WTC11 (cell line): ENCODE measurements at regions not wholly inside any gene's neighbourhood (a gene's known extent, or its start where the extent isn't known, plus 50 kb on each side); places are given as distances from the start of the nearest gene placed in this dataset.

Source experiments
- ATAC-seq: fragments of 200-7000 bp; cut with Tn5 transposase; 2 replicates; pipeline ENCODE4 v1.10.0; 2021; ENCODE audit warnings: mild to moderate bottlenecking, moderate library complexity
- CTCF ChIA-PET: fragments of 300-600 bp; sonication (Branson Sonifier 250); formaldehyde crosslinking; loops from one replicate; lab custom pipeline; 2021; ENCODE audit warnings: antibody characterized with exemption; lab: Charles Lee
- POLR2A ChIA-PET: fragments of 350-600 bp; sonication (Branson Sonifier 250); formaldehyde crosslinking; loops from one replicate; lab custom pipeline; 2021; ENCODE audit warnings: antibody characterized with exemption; lab: Charles Lee
- DNase-seq: peaks from one replicate; pipeline ENCODE4 v3.0.0; 2021; ENCODE audit warnings: low spot score
- H3K27ac Mint-ChIP-seq: 2 replicates; pipeline ENCODE4 v1.8.0; 2021; ENCODE audit warnings: mixed read lengths
- H3K27me3 Mint-ChIP-seq: 2 replicates; pipeline ENCODE4 v1.8.0; 2021; ENCODE audit warnings: low read depth, mild to moderate bottlenecking, moderate library complexity, mixed read lengths
- H3K36me3 Mint-ChIP-seq: 2 replicates; pipeline ENCODE4 v1.8.0; 2021; ENCODE audit warnings: mixed read lengths
- H3K4me1 Mint-ChIP-seq: 2 replicates; pipeline ENCODE4 v1.8.0; 2022; ENCODE audit warnings: mixed read lengths
- H3K4me3 Mint-ChIP-seq: 2 replicates; pipeline ENCODE4 v1.8.0; 2021; ENCODE audit warnings: mild to moderate bottlenecking, moderate library complexity, mixed read lengths
- H3K9me3 Mint-ChIP-seq: 2 replicates; pipeline ENCODE4 v1.8.0; 2021; ENCODE audit warnings: mixed read lengths
- CREB1 ChIP-seq: sonication (generic); formaldehyde crosslinking; IDR thresholded peaks from 2 replicates; pipeline ENCODE4 v1.8.0; 2023; ENCODE audit warnings: mild to moderate bottlenecking, missing genetic modification reagents
- FOXJ3 ChIP-seq: sonication (generic); formaldehyde crosslinking; IDR thresholded peaks from 2 replicates; pipeline ENCODE4 v1.9.0; 2021; ENCODE audit warnings: missing genetic modification reagents, mild to moderate bottlenecking, borderline replicate concordance
- GRHL2 ChIP-seq: fragments of 250-450 bp; sonication (Bioruptor Pico); IDR thresholded peaks from 2 replicates; pipeline ENCODE4 v1.8.0; 2022; ENCODE audit warnings: mild to moderate bottlenecking, moderate library complexity; ENCODE audit not compliant: insufficient replicate concordance, severe bottlenecking
- HMGA2 ChIP-seq: fragments of 250-450 bp; sonication (Bioruptor Pico); IDR thresholded peaks from 2 replicates; pipeline ENCODE4 v1.4.0; 2021; ENCODE audit warnings: mild to moderate bottlenecking, moderate library complexity
- MXD4 ChIP-seq: fragments of 250-450 bp; sonication (Bioruptor Pico); IDR thresholded peaks from 2 replicates; pipeline ENCODE4 v1.8.0; 2021; ENCODE audit warnings: mild to moderate bottlenecking, moderate library complexity, borderline replicate concordance
- MYBL2 ChIP-seq: sonication (generic); formaldehyde crosslinking; IDR thresholded peaks from 2 replicates; pipeline ENCODE4 v1.8.1; 2023; ENCODE audit warnings: mild to moderate bottlenecking, moderate library complexity, missing genetic modification reagents
- TEAD1 ChIP-seq: sonication (generic); formaldehyde crosslinking; IDR thresholded peaks from 2 replicates; pipeline ENCODE4 v1.8.0; 2022; ENCODE audit warnings: mild to moderate bottlenecking, missing genetic modification reagents
- TEAD4 ChIP-seq: sonication (generic); formaldehyde crosslinking; IDR thresholded peaks from 2 replicates; pipeline ENCODE4 v1.8.0; 2022; ENCODE audit warnings: mild to moderate bottlenecking, missing genetic modification reagents
- USF1 ChIP-seq: sonication (generic); formaldehyde crosslinking; IDR thresholded peaks from 2 replicates; pipeline ENCODE4 v1.8.0; 2022; ENCODE audit warnings: mild to moderate bottlenecking, missing genetic modification reagents
- ZNF138 ChIP-seq: sonication (generic); formaldehyde crosslinking; conservative IDR thresholded peaks from 2 replicates; pipeline ENCODE4 v1.8.1; 2022; ENCODE audit warnings: mild to moderate bottlenecking, moderate library complexity, missing genetic modification reagents
- ZNF263 ChIP-seq: sonication (generic); formaldehyde crosslinking; IDR thresholded peaks from 2 replicates; pipeline ENCODE4 v1.8.1; 2022; ENCODE audit warnings: low read depth, mild to moderate bottlenecking, moderate library complexity, missing genetic modification reagents
- ZNF671 ChIP-seq: fragments of 250-450 bp; sonication (Bioruptor Pico); IDR thresholded peaks from 2 replicates; pipeline ENCODE4 v1.8.0; 2021; ENCODE audit warnings: mild to moderate bottlenecking
- TF ChIP-seq, protein P1 (sequence below): sonication (generic); formaldehyde crosslinking; IDR thresholded peaks from 2 replicates; pipeline ENCODE4 v1.8.1; 2022; ENCODE audit warnings: low read depth, mild to moderate bottlenecking, moderate library complexity, missing genetic modification reagents, borderline replicate concordance
- TF ChIP-seq, protein P2 (sequence below): sonication (generic); formaldehyde crosslinking; IDR thresholded peaks from 2 replicates; pipeline ENCODE4 v1.8.0; 2022; ENCODE audit warnings: mild to moderate bottlenecking, missing genetic modification reagents

DNA sequence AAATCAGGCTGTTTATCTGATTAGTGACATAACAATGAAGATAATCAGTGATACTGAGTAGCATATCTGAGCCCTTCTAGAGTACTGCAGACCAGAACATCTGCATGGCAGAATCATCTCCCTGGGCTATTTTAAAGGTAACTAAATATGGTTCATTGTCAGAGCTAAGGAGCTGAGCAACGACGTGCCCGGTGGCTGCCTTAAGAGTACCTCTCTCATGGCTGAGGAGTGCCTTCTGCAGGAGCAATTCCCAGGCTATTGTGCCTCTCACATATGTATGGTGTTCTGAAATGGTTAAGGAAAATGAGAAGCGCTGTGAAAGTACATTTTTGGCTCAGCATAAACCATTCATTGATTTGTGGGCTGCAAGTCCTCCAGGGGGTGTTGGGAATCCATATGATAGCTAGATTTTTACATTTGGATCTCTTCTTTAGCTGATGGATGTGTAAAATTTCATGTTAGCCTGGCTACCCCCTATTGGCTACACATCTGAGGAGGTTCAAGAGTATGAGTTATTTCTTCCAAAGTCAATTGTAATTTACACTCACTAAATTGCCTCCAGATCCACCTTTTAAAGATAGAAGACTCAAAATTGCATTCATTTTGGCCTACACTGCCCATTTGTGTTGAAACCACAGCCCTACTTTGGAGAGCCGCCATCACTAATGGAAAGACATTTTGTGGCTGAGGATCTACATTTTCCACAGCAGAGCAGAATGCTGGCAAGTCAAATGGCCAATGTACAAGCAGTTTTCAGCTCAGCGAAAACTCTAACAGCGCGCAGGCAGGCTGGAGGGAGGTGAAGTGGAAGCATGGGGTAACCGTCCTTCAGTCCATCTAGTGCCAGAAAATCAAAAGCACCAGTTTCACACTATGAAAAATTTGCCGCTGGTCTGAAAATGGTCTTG lies 198.0 kb downstream of the SIM1 start:
- TF ChIP-seq ZNF671 (no peak), TEAD1 (CRISPR knock-in tag) (no peak), TEAD4 (CRISPR knock-in tag) (no peak), FOXJ3 (CRISPR knock-in tag) (no peak), ZNF263 (no peak), ZNF138 (CRISPR knock-in tag) (no peak)
- TF ChIP-seq, protein P1, sequence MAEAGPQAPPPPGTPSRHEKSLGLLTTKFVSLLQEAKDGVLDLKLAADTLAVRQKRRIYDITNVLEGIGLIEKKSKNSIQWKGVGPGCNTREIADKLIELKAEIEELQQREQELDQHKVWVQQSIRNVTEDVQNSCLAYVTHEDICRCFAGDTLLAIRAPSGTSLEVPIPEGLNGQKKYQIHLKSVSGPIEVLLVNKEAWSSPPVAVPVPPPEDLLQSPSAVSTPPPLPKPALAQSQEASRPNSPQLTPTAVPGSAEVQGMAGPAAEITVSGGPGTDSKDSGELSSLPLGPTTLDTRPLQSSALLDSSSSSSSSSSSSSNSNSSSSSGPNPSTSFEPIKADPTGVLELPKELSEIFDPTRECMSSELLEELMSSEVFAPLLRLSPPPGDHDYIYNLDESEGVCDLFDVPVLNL (CRISPR knock-in tag) = no peak
- TF ChIP-seq, all 79 proteins: peak for 0
- ChIA-PET CTCF (interaction anchor here (0.8 to 0.9 kb wide), 2 partner anchors 17 to 38 kb away, joined by 3 to 4 read pairs; no protein-coding TSS in a partner anchor), POLR2A (no interaction called here)
- no peaks in the 10 kb centered on the region for H3K9me3 Mint-ChIP-seq
- ATAC-seq = peak; percentile 79
- DNase-seq = no peak
- no peak overlapping the region for H3K27ac Mint-ChIP-seq
- no peaks in the 10 kb centered on the region for H3K36me3 Mint-ChIP-seq
- H3K4me1 Mint-ChIP-seq = peaks cover 32% of the 10 kb centered on the region
- H3K27me3 Mint-ChIP-seq = no peaks in the 10 kb centered on the region
- no peak overlapping the region for H3K4me3 Mint-ChIP-seq

DNA sequence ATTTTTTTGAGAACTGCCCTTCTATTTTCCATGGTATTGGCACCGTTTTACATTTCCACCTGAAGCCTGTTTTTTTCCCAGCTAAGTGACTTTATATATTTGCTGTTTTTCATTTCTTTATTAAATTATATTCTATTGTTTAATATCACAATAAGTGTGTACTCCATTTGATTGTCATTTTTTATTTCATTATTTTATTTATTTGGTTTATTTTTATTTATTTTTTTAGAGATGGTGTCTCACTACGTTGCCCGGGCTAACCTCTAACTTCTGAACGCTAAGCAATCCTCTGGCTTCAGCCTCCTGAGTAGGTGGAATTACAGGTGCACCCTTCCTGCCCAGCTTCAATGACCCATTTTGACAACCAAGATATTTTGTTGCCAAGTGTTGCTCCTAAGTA lies 202.6 kb downstream of the SIM1 start:
- H3K9me3 Mint-ChIP-seq = no peaks in the 10 kb centered on the region
- ATAC-seq (no peak), DNase-seq (no peak)
- H3K4me1 Mint-ChIP-seq = peaks cover 13% of the 10 kb centered on the region
- no peak overlapping the region for H3K27ac Mint-ChIP-seq
- no peak overlapping the region for H3K4me3 Mint-ChIP-seq
- TF ChIP-seq MXD4 (CRISPR knock-in tag) (no peak), HMGA2 (CRISPR knock-in tag) (peak; percentile 90)
- no peaks in the 10 kb centered on the region for H3K36me3 Mint-ChIP-seq
- POLR2A ChIA-PET = no interaction called here
- CTCF ChIA-PET = interaction anchor here (1.3 kb wide), 1 partner anchor 146 kb away, joined by 3 read pairs; no protein-coding TSS in a partner anchor
- H3K27me3 Mint-ChIP-seq = no peaks in the 10 kb centered on the region

- H3K27ac Mint-ChIP-seq = no peak overlapping the region
- no peaks in the 10 kb centered on the region for H3K36me3 Mint-ChIP-seq
- DNase-seq (no peak), ATAC-seq (no peak)
- no peaks in the 10 kb centered on the region for H3K9me3 Mint-ChIP-seq
- H3K4me1 Mint-ChIP-seq = peaks cover 9% of the 10 kb centered on the region
- ChIA-PET CTCF (interaction anchor here (1.3 kb wide), 1 partner anchor 145 kb away, joined by 3 read pairs; no protein-coding TSS in a partner anchor), POLR2A (no interaction called here)
- H3K27me3 Mint-ChIP-seq = no peaks in the 10 kb centered on the region
- no peak for TF ChIP-seq FOXJ3 (CRISPR knock-in tag)
- TF ChIP-seq, protein P2, sequence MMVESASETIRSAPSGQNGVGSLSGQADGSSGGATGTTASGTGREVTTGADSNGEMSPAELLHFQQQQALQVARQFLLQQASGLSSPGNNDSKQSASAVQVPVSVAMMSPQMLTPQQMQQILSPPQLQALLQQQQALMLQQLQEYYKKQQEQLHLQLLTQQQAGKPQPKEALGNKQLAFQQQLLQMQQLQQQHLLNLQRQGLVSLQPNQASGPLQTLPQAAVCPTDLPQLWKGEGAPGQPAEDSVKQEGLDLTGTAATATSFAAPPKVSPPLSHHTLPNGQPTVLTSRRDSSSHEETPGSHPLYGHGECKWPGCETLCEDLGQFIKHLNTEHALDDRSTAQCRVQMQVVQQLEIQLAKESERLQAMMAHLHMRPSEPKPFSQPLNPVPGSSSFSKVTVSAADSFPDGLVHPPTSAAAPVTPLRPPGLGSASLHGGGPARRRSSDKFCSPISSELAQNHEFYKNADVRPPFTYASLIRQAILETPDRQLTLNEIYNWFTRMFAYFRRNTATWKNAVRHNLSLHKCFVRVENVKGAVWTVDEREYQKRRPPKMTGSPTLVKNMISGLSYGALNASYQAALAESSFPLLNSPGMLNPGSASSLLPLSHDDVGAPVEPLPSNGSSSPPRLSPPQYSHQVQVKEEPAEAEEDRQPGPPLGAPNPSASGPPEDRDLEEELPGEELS (CRISPR knock-in tag) = no peak
- no peak for TF ChIP-seq MYBL2 (CRISPR knock-in tag)
- no peak overlapping the region for H3K4me3 Mint-ChIP-seq
Measured at GRCh38 chr6:100261486-100261885, 203.2 kb downstream of the SIM1 start.

- no peak overlapping the region for H3K4me3 Mint-ChIP-seq
- DNase-seq = no peak
- no peaks in the 10 kb centered on the region for H3K36me3 Mint-ChIP-seq
- H3K27ac Mint-ChIP-seq = no peak overlapping the region
- POLR2A ChIA-PET = no interaction called here
- CTCF ChIA-PET = no interaction called here
- no peaks in the 10 kb centered on the region for H3K9me3 Mint-ChIP-seq
- no peaks in the 10 kb centered on the region for H3K27me3 Mint-ChIP-seq
- TF ChIP-seq USF1 (CRISPR knock-in tag) = no peak
- no peak for TF ChIP-seq CREB1
- no peak for TF ChIP-seq MYBL2 (CRISPR knock-in tag)
- no peak for TF ChIP-seq GRHL2 (CRISPR knock-in tag)
- H3K4me1 Mint-ChIP-seq = peaks cover 9% of the 10 kb centered on the region
- ATAC-seq = no peak
Measured at GRCh38 chr6:100260584-100260983, 204.1 kb downstream of the SIM1 start.
